Endodermal cell (in vitro differentiated cells): ENCODE measurements at regions not wholly inside any gene's neighbourhood (a gene's known extent, or its start where the extent isn't known, plus 50 kb on each side); places are given as distances from the start of the nearest gene placed in this dataset.

ENCODE experiments used
- DNase-seq: peaks from one replicate; pipeline ENCODE4 v3.0.0-alpha.2; 2017
- H3K27ac ChIP-seq: 2 replicates; pipeline ENCODE4 v1.5.1; 2013; ENCODE audit warnings: mild to moderate bottlenecking, low read depth, low read length, moderate library complexity
- H3K27me3 ChIP-seq: 2 replicates; pipeline ENCODE4 v1.6.1; 2013; ENCODE audit warnings: mild to moderate bottlenecking, low read length, moderate library complexity; ENCODE audit not compliant: insufficient read depth, control insufficient read depth, poor library complexity, severe bottlenecking
- H3K36me3 ChIP-seq: 2 replicates; pipeline ENCODE4 v1.7.0; 2013; ENCODE audit warnings: mild to moderate bottlenecking, low read length, moderate library complexity; ENCODE audit not compliant: control insufficient read depth, insufficient read depth
- H3K4me1 ChIP-seq: one replicate; pipeline ENCODE4 v1.7.0; 2013; ENCODE audit warnings: low read length; ENCODE audit not compliant: control insufficient read depth, insufficient read depth
- H3K4me3 ChIP-seq: 2 replicates; pipeline ENCODE4 v1.5.1; 2013; ENCODE audit warnings: mild to moderate bottlenecking, low read length, moderate library complexity
- H3K9ac ChIP-seq: 2 replicates; pipeline ENCODE4 v1.6.1; 2013; ENCODE audit warnings: mild to moderate bottlenecking, low read length, moderate library complexity; ENCODE audit not compliant: poor library complexity, severe bottlenecking; ENCODE audit errors: extremely low read depth
- H3K9me3 ChIP-seq: 2 replicates; pipeline ENCODE4 v1.6.1; 2013; ENCODE audit warnings: mild to moderate bottlenecking, low read length, moderate library complexity; ENCODE audit not compliant: control insufficient read depth
- H3K27ac Mint-ChIP-seq: 2 replicates; pipeline ENCODE4 v1.8.0; 2020; ENCODE audit warnings: mixed read lengths
- H3K27me3 Mint-ChIP-seq: 2 replicates; pipeline ENCODE4 v1.8.0; 2021; ENCODE audit warnings: mild to moderate bottlenecking, mixed read lengths; ENCODE audit not compliant: insufficient read depth
- H3K36me3 Mint-ChIP-seq: 2 replicates; pipeline ENCODE4 v1.8.0; 2020; ENCODE audit warnings: low read depth, mixed read lengths
- H3K4me1 Mint-ChIP-seq: 2 replicates; pipeline ENCODE4 v1.8.0; 2020; ENCODE audit warnings: mixed read lengths
- H3K4me3 Mint-ChIP-seq: 2 replicates; pipeline ENCODE4 v1.8.0; 2020; ENCODE audit warnings: mild to moderate bottlenecking, moderate library complexity, mixed read lengths
- H3K9me3 Mint-ChIP-seq: 2 replicates; pipeline ENCODE4 v1.8.0; 2020; ENCODE audit warnings: mild to moderate bottlenecking, mixed read lengths
- CTCF ChIP-seq: fragments of 200-600 bp; sonication (generic); conservative IDR thresholded peaks from 2 replicates; pipeline ENCODE4 v1.5.0; 2021; ENCODE audit warnings: antibody characterized with exemption, mild to moderate bottlenecking
- whole genome bisulfite sequencing, 2 experiments: methylation state at CpG; one replicate each; pipeline versions ENCODE4 v1.1.5 to v1.1.7; 2013; ENCODE audit warnings: missing lambda C conversion rate in 2 of 2, mixed read lengths in 1 of 2; ENCODE audit not compliant: insufficient coverage in 1 of 2, insufficient read length in 1 of 2; 5-methylcytosine and 5-hydroxymethylcytosine counted together

- Histone ChIP-seq H3K9me3 (no peaks in the 10 kb centered on the region), H3K27me3 (no peaks in the 10 kb centered on the region), H3K4me3 (no peak overlapping the region), H3K4me1 (peaks cover 3% of the 10 kb centered on the region), H3K9ac (no peak overlapping the region), H3K27ac (no peak overlapping the region), H3K36me3 (no peaks in the 10 kb centered on the region)
- WGBS, 2 experiments: 91 to 100% methylated on average over 3 of the region's 4 CpGs
- Mint-ChIP-seq H3K36me3 (no peaks in the 10 kb centered on the region), H3K27ac (no peak overlapping the region), H3K9me3 (no peaks in the 10 kb centered on the region), H3K4me3 (no peak overlapping the region), H3K27me3 (no peaks in the 10 kb centered on the region), H3K4me1 (peaks cover 22% of the 10 kb centered on the region)
- no peak for DNase-seq
- no peak for TF ChIP-seq CTCF
Measured at GRCh38 chr3:8198605-8199004, 303.0 kb upstream of the LMCD1 start.

GRCh38 chr3:8200996-8201395, 300.6 kb upstream of the LMCD1 start:
- H3K27me3 Mint-ChIP-seq: no peaks in the 10 kb centered on the region
- H3K4me1 Mint-ChIP-seq: peaks cover 15% of the 10 kb centered on the region
- peaks cover 3% of the 10 kb centered on the region for H3K4me1 ChIP-seq
- H3K27me3 ChIP-seq: no peaks in the 10 kb centered on the region
- H3K4me3 ChIP-seq: no peak overlapping the region
- no peak overlapping the region for H3K27ac Mint-ChIP-seq
- H3K9ac ChIP-seq: no peak overlapping the region
- no peaks in the 10 kb centered on the region for H3K36me3 Mint-ChIP-seq
- H3K4me3 Mint-ChIP-seq: no peak overlapping the region
- no peak for TF ChIP-seq CTCF
- DNase-seq: no peak
- no peaks in the 10 kb centered on the region for H3K9me3 ChIP-seq
- WGBS, 2 experiments: 93% methylated on average over 3 of the region's 3 CpGs; no CpG with 5 or more reads in 1 of the 2 experiments
- H3K27ac ChIP-seq: no peak overlapping the region
- no peaks in the 10 kb centered on the region for H3K9me3 Mint-ChIP-seq
- no peaks in the 10 kb centered on the region for H3K36me3 ChIP-seq

GRCh38 chr3:8201886-8202285, 299.7 kb upstream of the LMCD1 start:
- H3K36me3 ChIP-seq: no peaks in the 10 kb centered on the region

More at GRCh38 chr3:8201886-8202285, 299.7 kb upstream of the LMCD1 start:
- H3K27ac Mint-ChIP-seq: no peak overlapping the region
- no peaks in the 10 kb centered on the region for H3K36me3 Mint-ChIP-seq
- Histone ChIP-seq H3K9me3 (no peaks in the 10 kb centered on the region), H3K9ac (no peak overlapping the region), H3K4me1 (peaks cover 3% of the 10 kb centered on the region), H3K27me3 (no peaks in the 10 kb centered on the region), H3K27ac (no peak overlapping the region), H3K4me3 (no peak overlapping the region)
- no peak overlapping the region for H3K4me3 Mint-ChIP-seq
- DNase-seq: no peak
- H3K9me3 Mint-ChIP-seq: no peaks in the 10 kb centered on the region
- TF ChIP-seq CTCF: no peak
- WGBS, 2 experiments: 85 to 93% methylated on average over 4 of the region's 4 CpGs
- peaks cover 15% of the 10 kb centered on the region for H3K4me1 Mint-ChIP-seq
- H3K27me3 Mint-ChIP-seq: no peaks in the 10 kb centered on the region
